ENCODE measurements at regions not wholly inside any gene's neighbourhood (a gene's known extent, or its start where the extent isn't known, plus 50 kb on each side); places are given as distances from the start of the nearest gene placed in this dataset.

- no peak overlapping the region for H3K4me3 ChIP-seq
- H3K9me3 ChIP-seq, result no peaks in the 10 kb centered on the region
- H3K27me3 ChIP-seq, result no peaks in the 10 kb centered on the region
- H3K36me3 ChIP-seq, result no peaks in the 10 kb centered on the region
- no peak overlapping the region for H3K27ac ChIP-seq
- H3K4me1 ChIP-seq, result no peaks in the 10 kb centered on the region
- DNase-seq, result no peak
- TF ChIP-seq POLR2A (IDR thresholded peaks at IDR 0.05) (no peak), POLR2AphosphoS5 (IDR thresholded peaks at IDR 0.05) (no peak), CTCF (IDR thresholded peaks at IDR 0.05) (no peak), EP300 (IDR thresholded peaks at IDR 0.05) (no peak)
- intact Hi-C loops (cut with DNase I; ENCODE audit: low total_unique reads), result no loop called here
- 73 to 89% (median 77%) methylated on average over 2 of the region's 2 CpGs for WGBS, 5 donors
These were observed 140.2 kb upstream of the STT3B start for GRCh38 chr3:31392568-31392967.

- no peaks in the 10 kb centered on the region for H3K4me1 ChIP-seq
- DNase-seq, result no peak
- intact Hi-C loops (cut with DNase I; ENCODE audit: low total_unique reads), result no loop called here
- TF ChIP-seq CTCF (IDR thresholded peaks at IDR 0.05) (no peak), POLR2AphosphoS5 (IDR thresholded peaks at IDR 0.05) (no peak), POLR2A (IDR thresholded peaks at IDR 0.05) (no peak), EP300 (IDR thresholded peaks at IDR 0.05) (no peak)
- no peaks in the 10 kb centered on the region for H3K27me3 ChIP-seq
- no peak overlapping the region for H3K27ac ChIP-seq
- no peaks in the 10 kb centered on the region for H3K36me3 ChIP-seq
- WGBS, 5 donors, result 35 to 57% (median 52%) methylated on average over 1 of the region's 1 CpG
- H3K4me3 ChIP-seq, result no peak overlapping the region
- no peaks in the 10 kb centered on the region for H3K9me3 ChIP-seq
These were observed 133.5 kb upstream of the STT3B start for GRCh38 chr3:31399271-31399670.

DNA sequence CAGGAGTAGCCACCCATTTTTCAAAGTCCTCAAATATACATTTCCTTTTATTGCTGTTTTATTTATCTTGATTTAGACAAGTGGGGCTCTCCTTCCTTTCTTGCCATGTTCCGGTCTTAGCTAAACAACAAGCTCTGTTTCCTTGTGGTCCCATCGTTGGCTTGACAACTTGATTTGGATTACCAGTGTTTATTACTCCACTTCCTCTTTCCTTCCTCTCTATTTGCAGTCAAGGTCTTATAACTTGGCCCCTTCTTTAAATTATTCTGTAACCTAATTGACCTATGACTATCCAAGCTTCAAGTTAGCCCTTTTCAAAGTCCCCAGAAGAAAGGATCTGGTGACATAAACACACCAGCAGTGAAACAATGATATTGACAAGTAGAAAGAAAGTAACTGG lies 130.6 kb upstream of the STT3B start:
- intact Hi-C loops (cut with DNase I; ENCODE audit: low total_unique reads), result no loop called here
- no peak for TF ChIP-seq EP300 (IDR thresholded peaks at IDR 0.05)
- no peak for TF ChIP-seq POLR2AphosphoS5 (IDR thresholded peaks at IDR 0.05)
- TF ChIP-seq CTCF (IDR thresholded peaks at IDR 0.05), result no peak
- Histone ChIP-seq H3K27ac (no peak overlapping the region), H3K27me3 (no peaks in the 10 kb centered on the region), H3K36me3 (no peaks in the 10 kb centered on the region), H3K4me1 (no peaks in the 10 kb centered on the region), H3K9me3 (no peaks in the 10 kb centered on the region), H3K4me3 (no peak overlapping the region)
- no peak for DNase-seq
- WGBS, 5 donors, result 57 to 68% (median 60%) methylated on average over 2 of the region's 2 CpGs

GRCh38 chr3:31403197-31403596 lies 129.5 kb upstream of the STT3B start:
- H3K4me1 ChIP-seq, result no peaks in the 10 kb centered on the region

More at GRCh38 chr3:31403197-31403596, 129.5 kb upstream of the STT3B start:
- DNase-seq, result no peak
- Histone ChIP-seq H3K9me3 (no peaks in the 10 kb centered on the region), H3K27me3 (no peaks in the 10 kb centered on the region), H3K36me3 (no peaks in the 10 kb centered on the region), H3K4me3 (no peak overlapping the region), H3K27ac (no peak overlapping the region)
- no peak for TF ChIP-seq CTCF (IDR thresholded peaks at IDR 0.05)
- no peak for TF ChIP-seq POLR2A (IDR thresholded peaks at IDR 0.05)
- no peak for TF ChIP-seq POLR2AphosphoS5 (IDR thresholded peaks at IDR 0.05)
- no peak for TF ChIP-seq EP300 (IDR thresholded peaks at IDR 0.05)
- WGBS, 5 donors, result 77 to 88% (median 82%) methylated on average over 3 of the region's 3 CpGs
- intact Hi-C loops (cut with DNase I; ENCODE audit: low total_unique reads), result no loop called here

Data from stomach (tissue), 8 donors.